Adrenal gland (tissue), 9 donors: ENCODE measurements at regions not wholly inside any gene's neighbourhood (a gene's known extent, or its start where the extent isn't known, plus 50 kb on each side); places are given as distances from the start of the nearest gene placed in this dataset.

ENCODE experiments used
- DNase-seq, 7 donors: peaks; one replicate each; pipeline ENCODE4 v3.0.0-alpha.2; 2019 to 2020
- H3K27ac ChIP-seq, 5 donors: fragments of 200-600 bp; sonication (generic) in 4 of 5; 1 replicate in 3 of 5; 2 replicates in 2 of 5; pipeline versions ENCODE4 v1.5.1 to v1.8.0; 2016 to 2020; ENCODE audit warnings: mild to moderate bottlenecking in 1 of 5
- H3K27me3 ChIP-seq: fragments of 200-600 bp; 2 replicates; pipeline ENCODE4 v1.8.0; 2021
- H3K36me3 ChIP-seq, 2 donors: fragments of 200-600 bp; replicated peaks in 1 of 2; 1 replicate in 1 of 2; 2 replicates in 1 of 2; pipeline versions ENCODE4 v1.5.1 to v1.8.0; 2018 to 2022
- H3K4me1 ChIP-seq, 2 donors: fragments of 200-600 bp; replicated peaks in 1 of 2; 1 replicate in 1 of 2; 2 replicates in 1 of 2; pipeline versions ENCODE4 v1.5.1 to v1.8.0; 2018 to 2021
- H3K4me3 ChIP-seq, 4 donors: fragments of 200-600 bp; sonication (generic) in 3 of 4; one replicate each; pipeline ENCODE4 v1.5.1; 2016 to 2018
- H3K9me3 ChIP-seq, 3 donors: fragments of 200-600 bp; sonication (generic) in 1 of 3; replicated peaks in 1 of 3; 1 replicate in 2 of 3; 2 replicates in 1 of 3; pipeline versions ENCODE4 v1.5.1 to v1.8.0; 2016 to 2021
- CTCF ChIP-seq, 6 experiments: fragments of 450-650 bp in 4 of 6; fragments of 200-600 bp in 2 of 6; sonication (generic) in 1 of 6; IDR thresholded peaks; 1 replicate in 5 of 6; 2 replicates in 1 of 6; pipeline versions ENCODE4 v1.5.1 to v1.8.0; 2016 to 2021; ENCODE audit warnings: antibody characterized with exemption in 6 of 6, mild to moderate bottlenecking in 2 of 6, moderate library complexity in 1 of 6
- POLR2A ChIP-seq, 2 donors: fragments of 450-650 bp; IDR thresholded peaks; one replicate each; pipeline ENCODE4 v1.6.1; 2017; ENCODE audit warnings: antibody characterized with exemption in 2 of 2, mild to moderate bottlenecking in 2 of 2, moderate library complexity in 1 of 2
- WGBS, 4 donors: extraction: QIAGEN DNeasy Blood & Tissue Kit in 2 of 4; methylation state at CpG; one replicate each; pipeline versions ENCODE4 v1.1.5 to v1.1.7; 2013 to 2017; 5-methylcytosine and 5-hydroxymethylcytosine counted together
- intact Hi-C, 2 donors: fragments of 100-400 bp; cut with DNase I; formaldehyde crosslinking; loops; one replicate each; pipeline versions ENCODE4 v1.14.1 to v1.15.0; 2022 to 2023
- donor health status: healthy with polysubstance abuse.
- donor health status: Bipolar disorder and iron deficiency.
- donor health status: DM: yes; HTN: yes; CAD: no.
- donor health status: DM: no; HTN: no; CAD: no.
- donor health status: DM: no; HTN: no; CAD: no.

DNA sequence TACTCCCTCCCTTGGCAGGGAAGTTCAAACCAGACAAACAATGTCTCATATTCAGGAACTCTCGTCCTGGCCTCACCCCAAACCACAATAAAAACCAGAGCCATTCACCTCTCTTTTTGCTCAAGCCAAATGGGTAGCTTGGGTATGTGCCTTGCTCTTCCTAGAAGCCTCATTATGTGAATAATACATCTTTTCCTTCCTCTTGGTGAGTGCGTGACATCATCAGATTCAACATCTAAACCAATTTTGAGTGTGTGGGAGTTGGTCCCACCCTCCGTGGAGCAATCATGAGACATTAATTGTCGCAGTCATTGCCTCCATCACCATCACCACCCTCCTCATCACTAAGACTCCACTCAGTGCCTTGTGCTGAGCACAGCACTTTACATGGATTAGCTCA lies 482.9 kb downstream of the PTPRU start:
- WGBS, 4 donors: 50 to 60% (median 53%) methylated on average over 4 of the region's 4 CpGs
- intact Hi-C loops: no loop called here
- no peaks in the 10 kb centered on the region for H3K4me1 ChIP-seq
- no peak for DNase-seq
- no peak for TF ChIP-seq POLR2A (IDR thresholded peaks at IDR 0.05)
- TF ChIP-seq CTCF (IDR thresholded peaks at IDR 0.05): no peak
- H3K36me3 ChIP-seq: no peaks in the 10 kb centered on the region
- H3K27me3 ChIP-seq: no peaks in the 10 kb centered on the region
- H3K9me3 ChIP-seq: peaks cover 0 to 6% (median 0%) of the 10 kb centered on the region in 3 donors
- no peak overlapping the region for H3K4me3 ChIP-seq
- no peak overlapping the region for H3K27ac ChIP-seq

- Histone ChIP-seq H3K4me3 (no peak overlapping the region), H3K27me3 (no peaks in the 10 kb centered on the region), H3K4me1 (no peaks in the 10 kb centered on the region), H3K9me3 (peaks cover 0 to 6% (median 0%) of the 10 kb centered on the region in 3 donors), H3K36me3 (no peaks in the 10 kb centered on the region), H3K27ac (no peak overlapping the region)
- TF ChIP-seq POLR2A (IDR thresholded peaks at IDR 0.05) (no peak), CTCF (IDR thresholded peaks at IDR 0.05) (no peak)
- intact Hi-C loops: no loop called here
- DNase-seq: no peak
These were observed 482.5 kb downstream of the PTPRU start for GRCh38 chr1:29718791-29719190.

DNA sequence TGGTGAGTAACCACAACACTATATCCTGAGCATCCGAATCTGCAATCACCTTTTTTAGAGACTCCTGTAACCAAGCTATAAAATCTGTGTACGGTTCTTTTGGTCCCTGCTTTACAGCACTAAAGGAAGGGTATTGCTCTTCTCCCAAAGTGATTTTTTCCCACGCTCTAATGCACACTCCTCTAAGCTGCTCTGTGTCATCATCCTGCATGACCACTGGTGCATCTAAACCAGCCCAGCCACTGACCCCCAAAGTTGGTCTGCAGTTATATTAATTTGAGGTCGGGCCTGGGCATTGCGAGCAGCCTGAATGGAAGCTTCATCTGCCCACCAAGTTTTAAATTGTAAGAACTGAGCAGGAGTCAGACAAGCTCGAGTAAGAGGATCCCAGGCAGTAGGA lies 480.0 kb downstream of the PTPRU start:
- intact Hi-C loops: no loop called here
- no peaks in the 10 kb centered on the region for H3K9me3 ChIP-seq
- no peak overlapping the region for H3K27ac ChIP-seq
- no peaks in the 10 kb centered on the region for H3K27me3 ChIP-seq
- DNase-seq: no peak
- no peak overlapping the region for H3K4me3 ChIP-seq
- 54 to 78% (median 71%) methylated on average over 6 of the region's 6 CpGs for WGBS, 4 donors
- H3K4me1 ChIP-seq: no peaks in the 10 kb centered on the region
- no peaks in the 10 kb centered on the region for H3K36me3 ChIP-seq
- TF ChIP-seq POLR2A (IDR thresholded peaks at IDR 0.05) (no peak), CTCF (IDR thresholded peaks at IDR 0.05) (no peak)

GRCh38 chr1:29713857-29714256 lies 477.5 kb downstream of the PTPRU start:
- no peak overlapping the region for H3K4me3 ChIP-seq
- intact Hi-C loops: no loop called here
- peaks cover 0 to 9% of the 10 kb centered on the region in 2 donors for H3K4me1 ChIP-seq
- WGBS, 4 donors: 53 to 82% (median 59%) methylated on average over 1 of the region's 1 CpG
- no peak for DNase-seq
- no peak overlapping the region for H3K27ac ChIP-seq
- TF ChIP-seq CTCF (IDR thresholded peaks at IDR 0.05): peak in 1 of 6 experiments; percentile 17
- no peak for TF ChIP-seq POLR2A (IDR thresholded peaks at IDR 0.05)
- H3K27me3 ChIP-seq: no peaks in the 10 kb centered on the region
- no peaks in the 10 kb centered on the region for H3K36me3 ChIP-seq
- no peaks in the 10 kb centered on the region for H3K9me3 ChIP-seq
